Lower leg skin (tissue), 3 donors: ENCODE measurements at regions not wholly inside any gene's neighbourhood (a gene's known extent, or its start where the extent isn't known, plus 50 kb on each side); places are given as distances from the start of the nearest gene placed in this dataset.

Experiments used
- POLR2A ChIP-seq, 2 donors: fragments of 450-650 bp; IDR thresholded peaks; one replicate each; pipeline ENCODE4 v1.6.1; 2016 to 2017; ENCODE audit warnings: antibody characterized with exemption in 2 of 2, mild to moderate bottlenecking in 1 of 2, moderate library complexity in 1 of 2
- TF ChIP-seq, protein P1 (sequence below), 3 donors: fragments of 450-650 bp; IDR thresholded peaks; one replicate each; pipeline ENCODE4 v1.5.1; 2016; ENCODE audit warnings: antibody characterized with exemption in 3 of 3, mild to moderate bottlenecking in 3 of 3, moderate library complexity in 2 of 3

DNA sequence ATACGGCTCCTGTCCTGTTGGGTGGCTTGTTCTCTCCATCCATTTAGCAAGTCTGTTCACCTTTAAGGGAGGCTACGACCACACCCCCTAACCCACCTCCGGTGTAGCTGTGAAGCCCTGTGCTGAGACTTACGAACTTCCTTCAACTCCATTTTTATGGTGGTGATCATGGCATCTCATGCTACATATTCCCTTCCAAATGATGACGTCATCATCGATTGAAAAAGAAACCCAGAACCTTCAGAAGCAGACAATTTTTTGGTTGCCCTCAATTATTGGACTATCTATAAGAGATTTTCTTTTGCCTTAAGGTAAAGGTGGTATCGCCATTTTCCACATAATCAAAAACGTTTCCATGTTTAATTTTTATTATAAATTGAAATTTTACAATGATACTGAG lies 389.0 kb downstream of the CBLN4 start:
- TF ChIP-seq, protein P1, sequence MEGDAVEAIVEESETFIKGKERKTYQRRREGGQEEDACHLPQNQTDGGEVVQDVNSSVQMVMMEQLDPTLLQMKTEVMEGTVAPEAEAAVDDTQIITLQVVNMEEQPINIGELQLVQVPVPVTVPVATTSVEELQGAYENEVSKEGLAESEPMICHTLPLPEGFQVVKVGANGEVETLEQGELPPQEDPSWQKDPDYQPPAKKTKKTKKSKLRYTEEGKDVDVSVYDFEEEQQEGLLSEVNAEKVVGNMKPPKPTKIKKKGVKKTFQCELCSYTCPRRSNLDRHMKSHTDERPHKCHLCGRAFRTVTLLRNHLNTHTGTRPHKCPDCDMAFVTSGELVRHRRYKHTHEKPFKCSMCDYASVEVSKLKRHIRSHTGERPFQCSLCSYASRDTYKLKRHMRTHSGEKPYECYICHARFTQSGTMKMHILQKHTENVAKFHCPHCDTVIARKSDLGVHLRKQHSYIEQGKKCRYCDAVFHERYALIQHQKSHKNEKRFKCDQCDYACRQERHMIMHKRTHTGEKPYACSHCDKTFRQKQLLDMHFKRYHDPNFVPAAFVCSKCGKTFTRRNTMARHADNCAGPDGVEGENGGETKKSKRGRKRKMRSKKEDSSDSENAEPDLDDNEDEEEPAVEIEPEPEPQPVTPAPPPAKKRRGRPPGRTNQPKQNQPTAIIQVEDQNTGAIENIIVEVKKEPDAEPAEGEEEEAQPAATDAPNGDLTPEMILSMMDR (IDR thresholded peaks at IDR 0.05): no peak
- no peak for TF ChIP-seq POLR2A (IDR thresholded peaks at IDR 0.05)
